Islet of Langerhans (tissue), 1 donor: ENCODE measurements at regions not wholly inside any gene's neighbourhood (a gene's known extent, or its start where the extent isn't known, plus 50 kb on each side); places are given as distances from the start of the nearest gene placed in this dataset.

Experiments used
- FAIRE-seq: peaks from one replicate; lab custom pipeline; 2011; peaks lifted over from hg19 to GRCh38; lab: Jason Lieb, UNC

- no peak for FAIRE-seq
These were observed 133.7 kb downstream of the AEBP2 start for GRCh38 chr12:19572920-19573558.

- no peak for FAIRE-seq
These were observed 134.6 kb downstream of the AEBP2 start for GRCh38 chr12:19573866-19574265.

DNA sequence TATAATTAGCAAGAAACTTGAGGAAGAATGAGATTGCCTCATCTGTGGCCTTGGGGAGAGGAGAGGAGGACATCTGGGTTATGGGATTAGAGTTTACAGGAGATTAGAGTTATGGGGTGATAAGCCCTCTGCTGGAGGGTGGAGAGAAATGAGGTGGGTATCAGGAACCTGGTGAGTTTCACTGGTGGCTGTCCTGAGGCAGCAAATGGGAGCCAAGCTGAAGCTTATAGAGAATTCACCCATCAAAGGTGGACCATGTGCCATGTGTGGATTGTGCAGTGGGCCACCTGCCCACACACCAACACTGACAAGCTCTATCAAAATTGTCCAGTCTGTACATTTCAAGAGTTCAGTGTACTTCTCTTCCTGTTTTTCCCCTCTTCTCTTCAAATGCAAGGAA lies 135.3 kb downstream of the AEBP2 start:
- no peak for FAIRE-seq

DNA sequence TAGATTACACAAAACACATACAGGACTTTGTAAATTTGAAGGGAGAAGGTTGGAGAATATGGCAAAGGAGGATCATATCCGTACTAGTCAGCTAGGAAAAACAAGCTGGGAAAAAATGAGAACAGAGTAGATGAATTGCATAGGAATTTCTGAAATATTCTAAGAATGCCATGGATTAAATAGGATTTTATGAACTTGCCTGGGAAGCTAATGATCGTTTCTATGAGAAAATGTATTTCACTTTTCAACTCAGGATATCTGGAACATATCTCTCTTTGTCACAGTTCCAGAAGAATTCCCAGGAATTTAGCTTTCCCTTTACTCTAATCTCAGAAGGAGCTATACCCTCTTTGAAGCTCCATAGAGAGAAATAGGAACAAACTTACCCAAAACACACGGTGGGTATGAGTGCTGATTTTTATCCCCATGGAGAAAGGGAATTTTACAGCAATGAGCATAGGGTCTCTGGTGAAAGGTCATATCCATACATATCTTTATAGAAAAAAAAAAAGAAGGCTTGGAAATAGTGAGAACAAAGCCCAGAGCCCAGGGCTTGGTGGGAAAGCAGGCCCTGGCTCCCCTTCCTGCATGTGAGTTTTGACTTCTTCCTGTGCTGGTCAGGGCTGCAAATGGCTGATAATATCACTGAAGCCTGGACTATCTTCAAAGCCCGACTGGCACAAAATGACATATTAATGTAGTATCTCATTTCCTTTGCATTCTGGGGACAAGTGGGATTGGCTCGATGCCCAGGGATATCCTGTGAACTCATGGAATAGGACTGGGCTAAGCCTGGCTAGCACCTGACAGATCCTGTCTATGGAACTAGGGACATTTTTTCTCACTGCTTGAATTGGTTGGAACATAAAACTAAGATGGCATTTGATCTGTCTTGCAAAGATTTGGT lies 136.3 kb downstream of the AEBP2 start:
- no peak for FAIRE-seq

DNA sequence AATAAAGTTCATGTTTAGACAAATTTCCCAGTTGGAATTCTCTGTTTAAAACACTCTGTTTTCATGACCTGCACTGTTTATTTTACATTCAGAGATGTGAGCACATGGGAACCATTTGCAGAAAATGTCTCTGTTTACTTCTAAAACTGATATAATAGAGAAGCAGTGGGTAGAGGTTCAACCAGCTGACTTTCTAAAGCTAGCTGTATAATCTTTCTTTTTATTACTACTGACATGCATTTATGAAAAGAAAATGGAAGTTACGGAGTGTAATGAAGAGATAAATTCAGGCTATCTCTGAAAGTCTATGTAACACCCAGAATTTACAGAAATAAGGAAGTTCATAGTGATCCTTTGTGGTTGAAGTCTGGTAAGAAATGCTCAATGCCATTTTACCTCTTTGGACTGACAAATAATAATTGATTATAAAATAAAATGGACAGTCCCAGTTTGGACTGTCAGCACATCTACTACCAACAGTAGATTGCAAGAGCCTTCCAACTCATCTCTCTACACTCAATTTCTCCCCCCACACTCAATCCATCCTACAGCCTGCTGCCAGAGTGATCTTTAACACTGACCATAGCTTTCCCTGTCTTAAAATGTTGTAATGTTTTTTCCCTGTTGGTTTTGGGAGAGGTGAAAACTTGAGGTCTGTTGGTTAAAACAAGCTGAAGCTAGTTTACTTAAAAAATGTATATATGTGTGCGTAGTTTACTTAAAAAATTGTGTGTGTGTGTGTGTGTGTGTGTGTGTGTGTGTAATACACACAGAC lies 137.4 kb downstream of the AEBP2 start:
- no peak for FAIRE-seq

- FAIRE-seq, result no peak
These were observed 137.9 kb downstream of the AEBP2 start for GRCh38 chr12:19577281-19577530.

DNA sequence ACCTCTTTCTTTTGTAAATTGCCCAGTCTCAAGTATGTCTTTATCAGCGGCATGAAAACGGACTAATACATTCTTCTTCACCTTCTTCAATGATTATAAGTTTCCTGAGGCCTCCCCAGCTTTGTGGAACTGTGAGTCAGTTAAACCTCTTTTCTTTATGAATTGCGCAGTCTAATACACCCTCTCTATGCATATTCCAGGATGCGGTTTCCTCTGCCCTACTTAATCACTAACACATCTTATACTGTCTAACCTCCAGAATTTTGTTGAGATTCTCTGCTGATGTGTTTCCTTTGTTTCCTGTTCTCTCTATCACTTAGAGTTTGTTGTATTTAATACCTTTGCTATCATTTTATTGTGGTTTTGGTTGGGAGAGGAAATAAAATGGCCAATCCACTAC lies 145.4 kb downstream of the AEBP2 start:
- no peak for FAIRE-seq

DNA sequence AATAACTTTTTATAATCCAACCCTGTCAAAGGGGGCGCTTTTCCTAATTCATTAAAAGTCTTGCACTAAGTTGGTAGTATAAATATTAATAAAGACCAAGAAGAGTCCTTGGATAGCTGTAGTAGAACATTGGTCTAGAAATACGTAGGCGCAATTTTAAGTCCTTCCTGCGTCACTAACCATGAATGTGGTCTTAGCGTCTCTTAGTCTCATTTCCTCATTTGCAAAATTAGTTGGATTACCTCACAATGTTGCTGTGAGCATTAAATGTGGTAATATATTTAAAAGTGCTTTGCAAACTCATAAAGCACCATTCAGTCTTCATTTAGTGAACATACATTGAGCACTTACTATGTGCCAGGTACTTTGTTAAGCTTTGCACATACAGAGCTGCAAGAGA lies 149.7 kb downstream of the AEBP2 start:
- no peak for FAIRE-seq

DNA sequence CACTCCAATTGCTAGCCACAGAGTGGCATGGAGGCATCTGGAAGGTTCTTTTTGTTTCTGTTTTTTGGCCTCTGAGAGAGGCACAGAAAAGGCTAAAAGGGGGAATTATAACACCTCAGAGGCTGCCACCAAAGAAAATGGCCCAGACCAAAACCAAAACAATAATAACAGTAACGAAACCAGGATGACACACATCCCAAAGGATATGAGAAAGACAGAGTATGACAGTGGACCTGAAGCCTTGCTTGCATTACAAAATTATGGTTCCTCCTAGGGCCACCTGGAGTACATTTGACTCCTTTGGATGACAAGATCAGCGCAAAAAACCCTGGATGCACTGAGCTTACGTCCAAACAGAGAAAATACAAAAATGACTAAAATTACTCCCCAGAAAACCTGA lies 152.7 kb downstream of the AEBP2 start:
- no peak for FAIRE-seq

DNA sequence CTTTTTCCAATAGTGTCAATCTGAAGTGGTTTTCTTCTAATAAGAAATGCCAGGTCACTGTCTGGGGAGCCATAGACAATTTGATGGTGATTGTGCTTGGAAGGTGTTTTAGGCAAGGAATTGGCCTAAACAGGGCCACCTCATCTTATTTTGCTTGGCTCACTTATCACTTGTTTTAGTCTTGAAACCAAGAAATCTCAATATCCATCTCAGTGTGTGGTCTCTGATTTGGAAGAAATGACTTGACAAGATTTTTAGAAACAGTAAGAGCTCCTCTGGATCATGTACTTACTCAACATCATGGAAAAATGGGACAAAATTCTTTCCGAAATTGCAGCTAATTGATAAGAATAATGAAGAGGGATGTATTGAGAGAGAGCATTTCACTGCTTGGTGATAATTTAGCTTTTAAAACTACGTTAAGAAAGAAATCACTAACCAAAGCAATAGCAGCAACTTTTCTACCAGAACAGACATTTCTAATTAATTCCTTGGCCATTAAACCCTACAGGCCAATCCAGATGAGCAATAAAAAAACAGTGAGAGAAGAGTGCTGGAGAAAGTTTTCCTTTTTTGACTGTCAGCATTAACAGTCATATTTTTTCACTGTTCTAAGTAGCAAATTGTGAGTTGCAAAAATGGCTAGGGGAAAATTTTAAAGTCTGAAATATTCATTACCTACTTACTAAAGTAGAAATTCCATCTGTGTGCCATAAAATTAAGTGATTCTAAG lies 157.3 kb downstream of the AEBP2 start:
- no peak for FAIRE-seq

DNA sequence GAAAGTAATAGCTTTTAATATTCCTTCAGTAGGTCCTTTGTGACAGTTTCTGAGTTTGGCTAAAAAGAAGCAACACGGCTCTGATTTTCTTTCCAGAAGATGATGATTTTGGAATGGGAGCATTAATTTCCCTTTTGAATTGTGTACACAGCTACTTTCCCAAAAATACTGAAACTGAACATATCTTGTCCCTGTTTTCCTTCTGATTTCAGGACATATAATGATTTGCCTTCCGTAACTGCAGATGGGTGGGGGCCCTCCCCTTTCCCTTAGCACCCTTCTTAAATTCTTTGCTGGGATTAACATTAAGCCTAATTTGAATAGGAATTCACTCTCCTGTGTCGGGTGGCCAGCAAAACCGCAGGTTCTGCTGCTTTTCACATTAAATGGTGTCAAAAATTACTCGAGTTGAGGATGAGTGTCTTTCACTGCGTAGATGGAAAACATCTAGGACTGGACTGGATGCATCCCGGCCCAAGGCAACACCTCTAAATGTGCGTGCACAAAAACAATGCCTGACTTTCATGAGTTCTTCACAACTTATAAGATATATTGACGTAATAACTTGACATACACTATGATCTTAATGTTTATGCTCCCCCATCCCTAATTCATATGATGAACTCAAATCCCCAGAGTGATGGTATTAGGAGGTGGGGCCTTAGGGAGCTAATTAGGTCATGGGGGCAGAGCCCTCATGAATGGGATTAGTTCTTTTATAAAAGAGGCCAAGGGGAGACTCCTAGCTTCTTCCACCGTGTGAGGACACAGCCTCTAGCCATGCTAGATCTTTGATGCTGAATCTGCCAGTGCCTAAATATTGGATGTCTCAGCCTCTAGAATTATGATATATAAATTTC lies 158.1 kb downstream of the AEBP2 start:
- FAIRE-seq, result no peak

DNA sequence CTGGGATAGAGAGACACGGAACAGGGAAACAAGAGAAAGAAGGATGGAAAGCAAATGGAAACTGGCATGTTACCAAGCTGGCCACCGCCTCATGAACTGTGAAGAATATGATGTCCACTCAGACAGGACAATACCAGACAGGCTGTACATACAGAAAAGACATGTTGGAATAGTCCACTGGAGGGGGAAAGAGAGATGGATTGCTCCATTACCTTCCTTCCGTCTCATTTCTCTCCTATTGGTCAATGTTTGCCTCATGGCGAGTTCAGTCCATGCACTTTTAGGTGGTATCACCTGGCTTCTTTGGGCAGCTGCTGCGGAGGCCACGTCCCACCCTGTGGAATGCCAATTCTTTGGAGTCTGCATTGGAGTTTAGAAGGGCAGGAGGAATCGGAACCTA lies 166.4 kb downstream of the AEBP2 start:
- FAIRE-seq, result no peak

GRCh38 chr12:19608039-19608438 lies 168.7 kb downstream of the AEBP2 start:
- no peak for FAIRE-seq

- FAIRE-seq, result no peak
These were observed 173.8 kb downstream of the AEBP2 start for GRCh38 chr12:19613051-19613535.

DNA sequence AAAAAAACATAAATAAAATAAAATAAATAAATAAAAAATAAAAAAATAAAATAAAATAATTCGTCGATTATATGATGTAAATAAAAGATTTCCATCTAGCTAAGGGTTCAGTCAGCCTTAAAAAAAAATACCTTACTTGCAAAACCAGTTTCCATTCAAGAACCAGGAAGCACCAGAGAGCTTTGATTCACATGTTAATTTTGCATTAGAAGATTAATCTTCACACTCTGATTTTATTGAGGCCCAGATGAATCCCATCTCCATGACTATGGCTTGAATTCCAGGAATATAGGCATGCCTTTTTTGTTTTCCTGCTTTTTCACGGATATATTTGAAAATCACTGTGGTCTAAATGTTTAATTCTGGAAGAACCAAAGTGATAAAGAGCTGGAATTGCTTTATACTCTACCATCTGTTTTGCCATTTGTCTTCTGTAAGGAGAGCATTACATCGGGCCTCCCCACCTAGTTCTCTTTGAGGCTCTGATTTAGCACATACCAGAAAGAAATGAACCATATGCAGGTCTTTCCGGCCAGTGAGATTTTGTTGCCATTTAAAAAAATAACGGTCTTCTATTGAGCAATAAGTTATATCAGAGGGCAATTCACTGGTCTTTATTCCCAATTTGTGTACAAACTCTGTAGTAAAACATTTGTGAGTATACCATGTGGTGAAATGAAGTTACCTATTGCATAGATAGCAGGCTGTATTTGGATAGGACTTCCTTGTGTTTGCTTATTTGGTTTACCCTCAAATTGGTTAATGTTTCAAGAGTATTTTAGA lies 175.5 kb downstream of the AEBP2 start:
- FAIRE-seq, result no peak

DNA sequence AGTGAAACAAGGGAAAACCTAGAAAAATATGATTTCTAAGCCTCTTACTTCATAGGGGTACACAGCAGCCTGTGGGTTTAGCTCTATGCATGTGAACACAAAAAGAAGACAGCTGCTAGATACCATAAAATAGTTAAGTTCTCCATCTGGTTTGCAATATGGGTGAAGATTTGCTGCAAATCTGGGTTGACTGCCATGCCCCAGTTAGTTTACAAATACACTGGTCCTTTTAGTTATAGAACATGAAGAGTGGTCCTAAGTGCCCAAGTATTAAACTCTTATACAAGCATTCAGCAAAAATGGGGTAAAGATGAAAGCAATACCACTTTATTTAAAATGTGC lies 176.1 kb downstream of the AEBP2 start:
- FAIRE-seq, result no peak

DNA sequence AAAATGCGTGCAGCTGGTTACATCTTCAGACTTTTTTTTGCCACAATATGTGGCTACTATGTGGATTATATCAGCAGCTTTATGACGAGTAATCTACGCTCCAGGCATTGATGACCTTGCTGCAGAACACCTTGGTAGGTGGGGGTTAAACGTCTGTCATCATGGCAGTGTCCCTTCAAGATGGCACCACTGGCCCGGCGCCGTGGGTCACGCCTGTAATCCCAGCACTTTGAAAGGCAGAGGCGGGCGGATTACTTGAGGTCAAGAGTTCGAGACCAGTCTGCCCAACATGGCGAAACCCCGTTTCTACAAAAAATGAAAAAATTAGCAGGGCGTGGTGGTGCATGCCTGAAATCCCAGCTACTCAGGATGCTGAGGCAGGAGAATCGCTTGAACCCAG lies 177.5 kb downstream of the AEBP2 start:
- no peak for FAIRE-seq

DNA sequence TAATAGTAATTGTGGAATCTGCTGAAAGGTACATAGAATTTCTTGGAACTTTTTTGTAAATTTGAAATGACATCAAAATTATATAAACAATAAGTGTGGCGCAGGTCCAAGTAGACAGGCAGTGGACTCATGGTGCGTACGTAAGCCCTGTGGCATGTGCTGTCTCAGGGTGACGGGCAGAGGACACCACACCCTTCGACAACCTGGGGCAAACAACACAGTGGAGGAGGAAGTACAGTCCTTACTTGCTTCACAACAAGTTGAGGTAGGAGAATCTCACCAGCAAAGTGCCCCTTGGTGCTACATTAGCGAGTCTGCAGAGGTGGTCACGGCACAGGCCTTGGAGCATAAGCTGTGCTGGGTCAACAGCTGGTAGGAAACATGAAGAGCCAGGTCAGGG lies 180.9 kb downstream of the AEBP2 start:
- FAIRE-seq, result no peak

DNA sequence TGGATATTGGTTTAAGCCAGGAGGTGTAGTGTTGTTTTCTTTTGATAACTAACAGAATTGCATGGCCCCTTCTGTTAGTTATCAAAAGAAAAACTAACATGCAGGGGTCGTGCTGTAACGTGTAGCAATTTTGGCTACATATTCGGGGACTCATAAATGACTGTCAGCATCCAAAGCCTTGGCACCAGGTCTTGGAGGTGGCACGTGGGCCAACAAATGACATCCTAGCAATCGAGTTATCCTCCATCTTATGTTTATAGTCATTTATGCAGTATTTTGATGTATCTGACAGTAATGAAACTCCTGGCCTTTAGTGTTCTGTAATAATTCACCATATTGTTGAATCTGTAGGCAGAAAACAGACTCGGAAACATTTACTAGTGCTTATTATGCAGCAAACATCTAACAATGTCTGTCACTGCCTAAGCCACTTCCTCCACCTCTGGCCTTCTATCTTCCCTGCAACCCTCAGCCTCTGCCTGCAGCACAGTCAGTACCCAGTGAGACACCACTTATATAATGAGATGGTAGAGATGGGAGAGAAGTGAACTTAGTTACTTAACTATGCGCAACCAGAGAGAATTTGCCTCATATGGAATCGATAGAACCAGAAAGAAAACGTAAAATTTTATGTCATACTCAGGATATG lies 184.6 kb downstream of the AEBP2 start:
- FAIRE-seq, result no peak

DNA sequence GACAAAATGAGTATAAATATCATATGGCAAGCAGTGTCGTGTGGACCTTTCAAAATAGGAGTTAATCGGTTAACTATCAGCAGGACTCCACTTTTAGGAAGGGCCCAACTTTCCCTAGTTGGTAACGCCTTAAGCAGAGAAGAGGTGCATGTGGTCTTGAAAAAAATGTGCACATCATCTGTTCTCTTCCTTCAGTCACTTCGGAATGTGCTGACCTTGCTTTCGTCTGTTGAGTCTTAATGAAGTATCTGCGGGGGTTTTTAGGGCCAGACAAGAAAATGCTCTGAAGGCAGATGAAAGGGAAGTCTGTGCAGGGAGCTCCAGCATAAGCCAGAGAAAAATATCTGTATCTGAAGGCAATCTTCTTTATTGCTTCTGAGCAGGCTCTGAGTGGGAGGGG lies 185.2 kb downstream of the AEBP2 start:
- FAIRE-seq, result no peak
